IPS-18c (cell line): ENCODE measurements at regions not wholly inside any gene's neighbourhood (a gene's known extent, or its start where the extent isn't known, plus 50 kb on each side); places are given as distances from the start of the nearest gene placed in this dataset.

ENCODE experiments used
- H3K4me3 ChIP-seq: 2 replicates; pipeline ENCODE4 v1.7.0; 2013; ENCODE audit warnings: low read depth, mild to moderate bottlenecking, low read length, moderate library complexity; ENCODE audit not compliant: insufficient read depth
- H3K9me3 ChIP-seq: one replicate; pipeline ENCODE4 v1.6.1; 2013; ENCODE audit warnings: mild to moderate bottlenecking, low read length, moderate library complexity; ENCODE audit not compliant: control insufficient read depth, insufficient read depth

DNA sequence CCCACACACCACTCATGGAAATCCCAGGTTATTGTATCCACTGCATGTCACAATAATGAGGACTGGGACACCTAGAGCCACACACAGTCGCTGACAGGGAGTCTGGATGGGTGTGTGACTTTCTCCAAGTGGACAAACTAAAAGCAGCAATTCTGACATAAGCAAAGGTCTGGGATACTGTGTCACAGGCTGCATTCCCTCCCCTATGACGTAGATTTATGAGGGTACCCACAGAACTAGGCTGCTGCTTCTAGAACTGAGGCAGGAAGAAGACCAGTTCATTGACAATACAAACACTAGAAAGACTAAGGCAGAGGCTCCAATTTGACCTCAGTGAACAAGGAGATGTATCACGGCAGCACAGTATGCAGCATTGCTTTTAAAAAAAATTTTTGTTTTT lies 63.6 kb upstream of the TBCA start:
- H3K9me3 ChIP-seq = no peaks in the 10 kb centered on the region
- no peak overlapping the region for H3K4me3 ChIP-seq

DNA sequence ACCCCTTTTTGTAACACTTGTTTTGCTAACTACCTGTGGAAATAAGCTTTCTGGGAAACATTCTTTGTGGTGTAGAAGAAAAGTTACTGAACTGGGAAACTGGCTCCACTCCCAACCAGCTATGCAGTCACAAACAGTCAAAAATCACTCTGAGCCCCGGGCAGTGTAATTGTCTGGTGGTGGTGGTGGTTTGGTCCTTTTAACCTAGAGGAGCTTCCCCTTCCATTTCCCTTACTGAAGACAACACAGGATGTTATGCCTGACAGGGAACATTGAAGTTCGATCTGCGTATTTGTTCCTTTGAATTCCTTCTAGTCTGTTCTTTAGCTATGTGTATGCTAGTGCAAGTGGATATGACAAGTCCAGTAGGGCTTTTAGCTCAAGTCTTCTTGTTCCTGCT lies 56.8 kb upstream of the TBCA start:
- Histone ChIP-seq H3K9me3 (no peaks in the 10 kb centered on the region), H3K4me3 (no peak overlapping the region)

DNA sequence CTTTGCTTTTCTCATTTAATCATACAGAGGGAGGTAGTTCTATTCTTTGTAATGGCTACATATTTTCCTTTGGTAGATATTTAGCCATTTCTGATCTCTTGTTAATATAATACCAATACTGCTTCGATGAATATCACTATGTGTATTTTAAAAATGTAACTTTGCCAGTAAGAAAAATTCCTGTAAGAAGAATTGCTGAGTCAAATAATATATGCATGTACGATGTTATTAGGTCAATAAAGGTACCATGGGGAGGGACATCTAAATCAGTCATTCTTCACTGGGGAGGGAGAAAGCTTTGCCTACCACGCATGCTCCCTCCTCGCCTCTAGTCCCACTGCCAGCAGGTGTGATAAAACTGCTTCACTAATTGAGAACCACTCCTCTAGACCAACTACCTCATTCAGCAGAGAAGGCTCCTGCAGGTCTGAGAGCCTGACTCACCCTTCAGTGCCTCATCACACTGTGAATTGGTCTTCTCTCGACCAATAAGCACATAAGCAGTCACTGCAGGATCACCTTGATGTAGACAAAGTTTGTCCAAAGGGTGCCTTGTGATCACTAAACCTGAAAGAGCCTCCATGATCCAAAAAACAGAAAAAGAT lies 56.1 kb upstream of the TBCA start:
- Histone ChIP-seq H3K4me3 (no peak overlapping the region), H3K9me3 (no peaks in the 10 kb centered on the region)

DNA sequence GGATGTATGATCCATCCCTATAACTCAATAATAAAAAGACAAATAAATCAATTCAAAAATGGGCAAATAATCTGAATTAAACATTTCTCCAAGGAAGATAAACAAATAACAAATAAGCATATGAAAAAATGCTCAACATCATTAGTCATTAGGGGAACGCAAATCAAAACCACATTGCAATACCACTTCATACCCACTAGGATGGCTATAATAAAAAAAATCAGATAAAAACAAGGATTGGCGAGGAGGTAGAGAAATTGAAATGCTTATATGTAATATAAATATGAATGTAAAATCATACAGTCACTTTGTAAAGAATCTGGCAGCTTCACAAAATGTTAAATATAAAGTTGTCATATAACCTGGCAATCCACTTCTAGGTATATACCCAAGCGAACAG lies 52.3 kb upstream of the TBCA start:
- Histone ChIP-seq H3K9me3 (no peaks in the 10 kb centered on the region), H3K4me3 (no peak overlapping the region)
